GM10266 (cell line): ENCODE measurements at regions not wholly inside any gene's neighbourhood (a gene's known extent, or its start where the extent isn't known, plus 50 kb on each side); places are given as distances from the start of the nearest gene placed in this dataset.

Experiments
- DNase-seq: peaks from one replicate; pipeline ENCODE4 v3.0.0; 2012; ENCODE audit errors: extremely low spot score
- CTCF ChIP-seq: IDR thresholded peaks from 2 replicates; pipeline ENCODE4 v1.5.1; 2012; ENCODE audit warnings: mild to moderate bottlenecking, low read depth; ENCODE audit not compliant: control insufficient read depth, insufficient read depth; ENCODE audit errors: missing control alignments

DNA sequence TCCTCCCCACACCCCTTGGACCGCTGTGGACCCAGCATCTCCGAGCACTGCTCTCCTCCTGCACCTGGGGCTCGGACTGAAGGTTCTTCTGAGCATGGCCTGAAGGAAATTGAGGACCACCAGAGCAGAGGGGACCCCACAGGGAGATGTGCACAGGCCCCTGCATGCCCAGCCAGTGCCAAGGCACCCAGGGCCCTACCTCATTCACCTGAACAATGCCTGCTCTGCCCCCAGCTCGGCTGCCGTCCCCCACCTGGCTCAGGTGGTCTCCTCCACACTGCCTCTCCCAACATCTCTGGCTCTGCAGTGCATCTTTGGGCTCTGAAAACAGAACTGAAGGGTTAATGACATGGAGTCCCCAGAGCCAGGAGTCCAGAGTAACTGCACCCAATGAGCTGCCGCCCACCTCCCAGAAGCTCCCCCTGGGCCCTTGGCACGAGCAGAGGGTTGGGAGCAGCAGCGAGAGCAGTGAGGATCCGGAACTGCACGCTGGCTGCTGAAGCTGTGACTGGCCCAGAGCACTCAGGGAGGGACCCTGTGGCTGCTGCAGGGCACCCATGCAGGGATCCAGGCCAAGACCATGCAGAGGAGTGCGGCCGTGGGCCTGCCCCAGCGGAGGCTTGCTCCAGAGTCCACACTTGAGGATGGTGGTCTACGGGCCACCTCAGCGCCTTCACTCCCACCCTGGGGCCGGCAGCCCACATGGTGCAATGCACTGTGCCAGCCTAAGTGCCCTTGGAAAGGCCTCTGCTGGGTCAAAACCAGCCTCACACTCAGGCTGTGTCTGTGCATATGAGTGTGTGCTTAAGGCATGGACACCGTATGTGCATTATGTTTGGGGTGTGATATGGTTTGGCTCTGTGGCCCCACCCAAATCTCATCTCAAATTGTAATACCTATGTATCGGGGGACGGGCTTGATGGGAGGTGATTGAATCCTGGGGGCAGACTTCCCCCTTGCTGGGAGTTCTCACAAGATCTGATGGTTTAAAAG lies 686.1 kb downstream of the TBC1D22A start:
- no peak for TF ChIP-seq CTCF
- no peak for DNase-seq

- no peak for DNase-seq
- TF ChIP-seq CTCF, result no peak
These were observed 684.7 kb downstream of the TBC1D22A start for GRCh38 chr22:47446821-47447810.

GRCh38 chr22:47446331-47446730 lies 683.9 kb downstream of the TBC1D22A start:
- no peak for TF ChIP-seq CTCF
- no peak for DNase-seq

- DNase-seq, result no peak
- no peak for TF ChIP-seq CTCF
These were observed 683.4 kb downstream of the TBC1D22A start for GRCh38 chr22:47445716-47446290.

- DNase-seq, result no peak
- TF ChIP-seq CTCF, result no peak
These were observed 682.8 kb downstream of the TBC1D22A start for GRCh38 chr22:47445212-47445611.

- TF ChIP-seq CTCF, result no peak
- no peak for DNase-seq
These were observed 682.3 kb downstream of the TBC1D22A start for GRCh38 chr22:47444746-47445065.
